ENCODE measurements at regions not wholly inside any gene's neighbourhood (a gene's known extent, or its start where the extent isn't known, plus 50 kb on each side); places are given as distances from the start of the nearest gene placed in this dataset.

DNA sequence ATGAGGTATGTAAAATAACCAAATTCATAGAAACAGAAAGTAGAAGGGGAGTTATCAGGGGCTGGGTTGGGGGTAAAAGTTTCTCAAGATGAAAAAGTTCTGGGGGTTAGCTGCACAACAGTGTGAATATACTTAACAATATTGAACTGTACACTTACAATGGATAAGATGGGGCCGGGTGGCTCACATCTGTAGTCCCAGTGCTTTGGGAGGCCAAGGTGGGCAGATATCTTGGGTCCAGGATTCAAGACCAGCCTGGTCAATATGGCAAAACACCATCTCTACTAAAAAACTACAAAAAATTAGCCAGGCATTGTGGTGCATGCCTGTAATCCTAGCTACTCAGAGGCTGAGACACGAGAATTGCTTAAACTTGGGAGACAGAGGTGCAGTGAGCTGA is 274.3 kb downstream of the TJP1 start:
- H3K4me3 ChIP-seq (ENCODE audit: control insufficient read depth in 2 of 3, extremely low read depth in 1 of 3, insufficient read depth in 2 of 3, low read depth in 1 of 3, low read length in 3 of 3) = no peak overlapping the region
- dilution Hi-C loops (cut with MboI; ENCODE audit: extremely low pct_ligation_motif_present, low sequenced_read_pairs) = no loop called here
- DNase-seq (ENCODE audit: low read depth, low spot score) (no peak), FAIRE-seq (no peak)
- no peak overlapping the region for H3K9ac ChIP-seq (ENCODE audit: control insufficient read depth, extremely low read depth, insufficient read depth, low read length)
- no peaks in the 10 kb centered on the region for H4K20me1 ChIP-seq (ENCODE audit: control insufficient read depth, extremely low read depth, insufficient read depth, low read length)
- no peaks in the 10 kb centered on the region for H3K9me3 ChIP-seq (ENCODE audit: control insufficient read depth, low read depth, low read length)
- H3K27ac ChIP-seq (ENCODE audit: control insufficient read depth, insufficient read depth, low read length) = no peak overlapping the region
- no peak overlapping the region for H2AFZ ChIP-seq (ENCODE audit: control insufficient read depth, low read length)
- no peak overlapping the region for H3K4me2 ChIP-seq (ENCODE audit: control insufficient read depth, extremely low read depth, insufficient read depth, low read depth, low read length)
- no peak for TF ChIP-seq EZH2 (IDR thresholded peaks at IDR 0.05; ENCODE audit: low read length)
- TF ChIP-seq, protein P1, sequence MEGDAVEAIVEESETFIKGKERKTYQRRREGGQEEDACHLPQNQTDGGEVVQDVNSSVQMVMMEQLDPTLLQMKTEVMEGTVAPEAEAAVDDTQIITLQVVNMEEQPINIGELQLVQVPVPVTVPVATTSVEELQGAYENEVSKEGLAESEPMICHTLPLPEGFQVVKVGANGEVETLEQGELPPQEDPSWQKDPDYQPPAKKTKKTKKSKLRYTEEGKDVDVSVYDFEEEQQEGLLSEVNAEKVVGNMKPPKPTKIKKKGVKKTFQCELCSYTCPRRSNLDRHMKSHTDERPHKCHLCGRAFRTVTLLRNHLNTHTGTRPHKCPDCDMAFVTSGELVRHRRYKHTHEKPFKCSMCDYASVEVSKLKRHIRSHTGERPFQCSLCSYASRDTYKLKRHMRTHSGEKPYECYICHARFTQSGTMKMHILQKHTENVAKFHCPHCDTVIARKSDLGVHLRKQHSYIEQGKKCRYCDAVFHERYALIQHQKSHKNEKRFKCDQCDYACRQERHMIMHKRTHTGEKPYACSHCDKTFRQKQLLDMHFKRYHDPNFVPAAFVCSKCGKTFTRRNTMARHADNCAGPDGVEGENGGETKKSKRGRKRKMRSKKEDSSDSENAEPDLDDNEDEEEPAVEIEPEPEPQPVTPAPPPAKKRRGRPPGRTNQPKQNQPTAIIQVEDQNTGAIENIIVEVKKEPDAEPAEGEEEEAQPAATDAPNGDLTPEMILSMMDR (optimal IDR thresholded peaks at IDR 0.05 in 1 of 3, IDR thresholded peaks at IDR 0.05 in 1 of 3, conservative IDR thresholded peaks at IDR 0.05 in 1 of 3; ENCODE audit: extremely low read depth in 1 of 3, insufficient read depth in 2 of 3, low read length in 3 of 3) = no peak
- no peaks in the 10 kb centered on the region for H3K9me1 ChIP-seq (ENCODE audit: control insufficient read depth, extremely low read depth, insufficient read depth, low read length)
- no peaks in the 10 kb centered on the region for H3K36me3 ChIP-seq (ENCODE audit: control insufficient read depth in 2 of 2, extremely low read depth in 1 of 2, insufficient read depth in 2 of 2, low read length in 2 of 2)
- H3K79me2 ChIP-seq (ENCODE audit: control insufficient read depth, insufficient read depth, low read length) = no peaks in the 10 kb centered on the region
- H3K27me3 ChIP-seq (ENCODE audit: control insufficient read depth, extremely low read depth, insufficient read depth, low read length) = no peaks in the 10 kb centered on the region
- no peaks in the 10 kb centered on the region for H3K4me1 ChIP-seq (ENCODE audit: control insufficient read depth, extremely low read depth, insufficient read depth, low read length)

- TF ChIP-seq EZH2 (IDR thresholded peaks at IDR 0.05; ENCODE audit: low read length) = no peak
- TF ChIP-seq, protein P1 (optimal IDR thresholded peaks at IDR 0.05 in 1 of 3, IDR thresholded peaks at IDR 0.05 in 1 of 3, conservative IDR thresholded peaks at IDR 0.05 in 1 of 3; ENCODE audit: extremely low read depth in 1 of 3, insufficient read depth in 2 of 3, low read length in 3 of 3) = no peak
- dilution Hi-C loops (cut with MboI; ENCODE audit: extremely low pct_ligation_motif_present, low sequenced_read_pairs) = no loop called here
- H3K9me3 ChIP-seq (ENCODE audit: control insufficient read depth, low read depth, low read length) = no peaks in the 10 kb centered on the region
These were observed 275.0 kb upstream of the NSMCE3 start for GRCh38 chr15:29544513-29545128.

More at GRCh38 chr15:29544513-29545128, 275.0 kb upstream of the NSMCE3 start:
- no peaks in the 10 kb centered on the region for H3K27me3 ChIP-seq (ENCODE audit: control insufficient read depth, extremely low read depth, insufficient read depth, low read length)
- no peaks in the 10 kb centered on the region for H3K79me2 ChIP-seq (ENCODE audit: control insufficient read depth, insufficient read depth, low read length)
- H2AFZ ChIP-seq (ENCODE audit: control insufficient read depth, low read length) = no peak overlapping the region
- no peak overlapping the region for H3K4me3 ChIP-seq (ENCODE audit: control insufficient read depth in 2 of 3, extremely low read depth in 1 of 3, insufficient read depth in 2 of 3, low read depth in 1 of 3, low read length in 3 of 3)
- DNase-seq (ENCODE audit: low read depth, low spot score) (no peak), FAIRE-seq (no peak)
- no peak overlapping the region for H3K9ac ChIP-seq (ENCODE audit: control insufficient read depth, extremely low read depth, insufficient read depth, low read length)
- H3K4me1 ChIP-seq (ENCODE audit: control insufficient read depth, extremely low read depth, insufficient read depth, low read length) = no peaks in the 10 kb centered on the region
- H4K20me1 ChIP-seq (ENCODE audit: control insufficient read depth, extremely low read depth, insufficient read depth, low read length) = no peaks in the 10 kb centered on the region
- no peak overlapping the region for H3K4me2 ChIP-seq (ENCODE audit: control insufficient read depth, extremely low read depth, insufficient read depth, low read depth, low read length)
- no peak overlapping the region for H3K27ac ChIP-seq (ENCODE audit: control insufficient read depth, insufficient read depth, low read length)
- H3K9me1 ChIP-seq (ENCODE audit: control insufficient read depth, extremely low read depth, insufficient read depth, low read length) = no peaks in the 10 kb centered on the region
- H3K36me3 ChIP-seq (ENCODE audit: control insufficient read depth in 2 of 2, extremely low read depth in 1 of 2, insufficient read depth in 2 of 2, low read length in 2 of 2) = no peaks in the 10 kb centered on the region
